ENCODE measurements at regions not wholly inside any gene's neighbourhood (a gene's known extent, or its start where the extent isn't known, plus 50 kb on each side); places are given as distances from the start of the nearest gene placed in this dataset.

DNA sequence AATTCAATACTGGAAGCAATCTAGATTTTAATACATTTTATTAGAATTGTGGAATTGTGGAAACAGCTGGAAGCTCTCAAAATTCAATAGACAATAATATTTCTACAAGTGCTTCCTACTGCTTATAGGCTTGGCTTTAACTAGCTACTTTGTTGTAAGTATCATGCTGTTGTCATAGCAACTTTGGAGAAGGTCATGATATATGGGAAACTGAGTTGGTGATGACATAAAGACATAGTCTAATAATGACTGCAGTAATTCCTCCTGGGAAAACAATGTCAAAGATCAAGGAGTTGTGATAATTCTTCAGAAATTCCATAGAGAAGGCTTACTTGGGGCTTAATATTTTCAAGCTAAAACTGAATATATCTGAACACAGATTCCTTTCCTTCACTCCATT, 266.6 kb downstream of the KIF21A start:
- Histone ChIP-seq H3K4me1 (ENCODE audit: low read length) (peaks cover 11% of the 10 kb centered on the region), H3K4me2 (ENCODE audit: low read length) (no peak overlapping the region), H3K36me3 (replicated peaks; ENCODE audit: low read depth, low read length) (no peaks in the 10 kb centered on the region), H2AFZ (ENCODE audit: low read depth, low read length) (no peak overlapping the region), H3K9me3 (ENCODE audit: insufficient read depth, low read length) (no peaks in the 10 kb centered on the region), H4K20me1 (ENCODE audit: insufficient read depth, low read length) (no peaks in the 10 kb centered on the region), H3K27ac (ENCODE audit: low read length) (no peak overlapping the region), H3K4me3 (ENCODE audit: low read length) (no peak overlapping the region), H3K9ac (ENCODE audit: low read length) (no peak overlapping the region), H3K27me3 (ENCODE audit: low read depth, low read length) (no peaks in the 10 kb centered on the region), H3K79me2 (ENCODE audit: low read length) (no peaks in the 10 kb centered on the region)
- no peak for TF ChIP-seq EZH2phosphoT487 (IDR thresholded peaks at IDR 0.05; ENCODE audit: low read depth)
- TF ChIP-seq, protein P1, sequence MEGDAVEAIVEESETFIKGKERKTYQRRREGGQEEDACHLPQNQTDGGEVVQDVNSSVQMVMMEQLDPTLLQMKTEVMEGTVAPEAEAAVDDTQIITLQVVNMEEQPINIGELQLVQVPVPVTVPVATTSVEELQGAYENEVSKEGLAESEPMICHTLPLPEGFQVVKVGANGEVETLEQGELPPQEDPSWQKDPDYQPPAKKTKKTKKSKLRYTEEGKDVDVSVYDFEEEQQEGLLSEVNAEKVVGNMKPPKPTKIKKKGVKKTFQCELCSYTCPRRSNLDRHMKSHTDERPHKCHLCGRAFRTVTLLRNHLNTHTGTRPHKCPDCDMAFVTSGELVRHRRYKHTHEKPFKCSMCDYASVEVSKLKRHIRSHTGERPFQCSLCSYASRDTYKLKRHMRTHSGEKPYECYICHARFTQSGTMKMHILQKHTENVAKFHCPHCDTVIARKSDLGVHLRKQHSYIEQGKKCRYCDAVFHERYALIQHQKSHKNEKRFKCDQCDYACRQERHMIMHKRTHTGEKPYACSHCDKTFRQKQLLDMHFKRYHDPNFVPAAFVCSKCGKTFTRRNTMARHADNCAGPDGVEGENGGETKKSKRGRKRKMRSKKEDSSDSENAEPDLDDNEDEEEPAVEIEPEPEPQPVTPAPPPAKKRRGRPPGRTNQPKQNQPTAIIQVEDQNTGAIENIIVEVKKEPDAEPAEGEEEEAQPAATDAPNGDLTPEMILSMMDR (IDR thresholded peaks at IDR 0.05; ENCODE audit: low read depth, low read length) = no peak

DNA sequence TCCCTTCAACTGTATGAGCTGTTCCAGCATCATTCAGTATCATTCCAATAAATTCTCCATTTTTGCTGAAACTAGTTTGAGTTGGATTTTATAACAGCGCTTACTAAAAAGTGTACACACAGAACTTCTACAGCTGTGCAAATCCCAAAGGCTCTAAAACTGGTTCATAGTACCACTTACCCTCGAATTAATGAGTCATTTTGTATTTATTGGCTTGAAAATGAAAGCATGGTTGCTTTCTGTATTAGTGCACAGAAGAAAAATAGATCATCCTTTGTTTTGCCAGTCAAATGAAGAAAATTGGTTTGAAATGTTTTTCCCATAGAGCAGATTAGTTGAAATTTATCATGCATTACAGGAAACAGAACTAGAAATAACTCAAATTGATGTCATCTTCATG, 268.3 kb upstream of the CPNE8 start:
- no peaks in the 10 kb centered on the region for H4K20me1 ChIP-seq (ENCODE audit: insufficient read depth, low read length)
- H3K4me3 ChIP-seq (ENCODE audit: low read length) = no peak overlapping the region
- H3K4me2 ChIP-seq (ENCODE audit: low read length) = peak overlapping the region; percentile 31
- peaks cover 11% of the 10 kb centered on the region for H3K4me1 ChIP-seq (ENCODE audit: low read length)
- H3K27me3 ChIP-seq (ENCODE audit: low read depth, low read length) = no peaks in the 10 kb centered on the region
- H2AFZ ChIP-seq (ENCODE audit: low read depth, low read length) = no peak overlapping the region
- TF ChIP-seq EZH2phosphoT487 (IDR thresholded peaks at IDR 0.05; ENCODE audit: low read depth) = no peak
- TF ChIP-seq, protein P1 (IDR thresholded peaks at IDR 0.05; ENCODE audit: low read depth, low read length) = no peak
- no peaks in the 10 kb centered on the region for H3K36me3 ChIP-seq (replicated peaks; ENCODE audit: low read depth, low read length)
- H3K9ac ChIP-seq (ENCODE audit: low read length) = no peak overlapping the region
- no peak overlapping the region for H3K27ac ChIP-seq (ENCODE audit: low read length)
- H3K79me2 ChIP-seq (ENCODE audit: low read length) = no peaks in the 10 kb centered on the region
- no peaks in the 10 kb centered on the region for H3K9me3 ChIP-seq (ENCODE audit: insufficient read depth, low read length)

DNA sequence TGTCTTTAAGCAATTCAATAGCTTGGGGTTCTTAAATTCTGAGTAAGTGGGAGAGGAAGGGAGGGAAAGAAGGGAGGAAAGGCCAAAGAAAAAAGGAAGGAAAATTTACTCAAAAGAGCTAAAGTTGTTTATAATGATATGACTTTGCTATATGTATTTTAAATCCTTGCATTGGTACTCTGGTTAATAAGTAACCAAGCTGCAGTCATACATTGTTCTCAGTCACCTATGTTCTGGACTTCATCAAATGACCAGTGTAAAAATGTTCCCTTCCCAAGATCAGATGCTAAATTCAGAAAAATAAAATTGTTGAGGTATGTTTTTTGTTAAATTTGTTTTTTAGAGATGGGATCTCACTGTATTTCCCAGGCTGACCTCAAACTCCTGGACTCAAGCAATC, 259.9 kb upstream of the CPNE8 start:
- no peaks in the 10 kb centered on the region for H3K79me2 ChIP-seq (ENCODE audit: low read length)
- H2AFZ ChIP-seq (ENCODE audit: low read depth, low read length) = no peak overlapping the region
- H3K9ac ChIP-seq (ENCODE audit: low read length) = no peak overlapping the region
- no peak overlapping the region for H3K4me2 ChIP-seq (ENCODE audit: low read length)
- TF ChIP-seq EZH2phosphoT487 (IDR thresholded peaks at IDR 0.05; ENCODE audit: low read depth) = no peak
- TF ChIP-seq, protein P1 (IDR thresholded peaks at IDR 0.05; ENCODE audit: low read depth, low read length) = no peak
- H3K4me3 ChIP-seq (ENCODE audit: low read length) = no peak overlapping the region
- no peaks in the 10 kb centered on the region for H3K9me3 ChIP-seq (ENCODE audit: insufficient read depth, low read length)
- H3K4me1 ChIP-seq (ENCODE audit: low read length) = no peaks in the 10 kb centered on the region
- H3K27me3 ChIP-seq (ENCODE audit: low read depth, low read length) = no peaks in the 10 kb centered on the region
- no peaks in the 10 kb centered on the region for H3K36me3 ChIP-seq (replicated peaks; ENCODE audit: low read depth, low read length)
- H4K20me1 ChIP-seq (ENCODE audit: insufficient read depth, low read length) = no peaks in the 10 kb centered on the region
- H3K27ac ChIP-seq (ENCODE audit: low read length) = no peak overlapping the region

DNA sequence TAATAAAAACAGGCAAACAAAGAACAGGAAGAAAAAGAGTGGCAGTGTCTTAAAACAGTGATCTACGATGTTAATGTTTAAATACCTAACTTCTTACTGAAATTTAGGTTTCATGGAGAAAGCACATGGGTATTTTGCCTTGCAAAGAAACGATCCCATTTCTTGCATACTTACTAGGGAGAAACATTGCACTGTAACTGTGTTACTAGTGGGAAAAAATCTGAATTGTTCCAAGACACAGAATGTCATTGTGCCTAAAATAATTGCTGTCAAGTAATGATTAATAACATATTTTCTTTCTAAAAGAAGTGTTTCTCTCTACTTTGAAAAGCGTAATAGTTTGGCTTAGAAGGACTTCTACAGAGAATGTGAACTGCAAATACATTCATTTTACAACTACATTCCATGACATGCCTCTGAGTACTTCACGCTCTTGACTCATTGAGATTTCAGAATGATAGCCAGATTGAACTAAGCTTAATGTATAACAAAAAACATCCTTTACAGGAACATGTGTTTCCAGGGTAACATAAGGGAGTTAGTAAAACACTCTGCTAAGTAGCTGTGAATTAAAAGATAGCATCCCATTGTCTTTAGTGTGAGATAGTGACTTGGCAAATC, 256.2 kb upstream of the CPNE8 start:
- no peaks in the 10 kb centered on the region for H3K4me1 ChIP-seq (ENCODE audit: low read length)
- H3K9ac ChIP-seq (ENCODE audit: low read length) = no peak overlapping the region
- H3K27me3 ChIP-seq (ENCODE audit: low read depth, low read length) = no peaks in the 10 kb centered on the region
- H3K4me2 ChIP-seq (ENCODE audit: low read length) = no peak overlapping the region
- no peak overlapping the region for H3K27ac ChIP-seq (ENCODE audit: low read length)
- TF ChIP-seq, protein P1 (IDR thresholded peaks at IDR 0.05; ENCODE audit: low read depth, low read length) = no peak
- TF ChIP-seq EZH2phosphoT487 (IDR thresholded peaks at IDR 0.05; ENCODE audit: low read depth) = no peak
- H2AFZ ChIP-seq (ENCODE audit: low read depth, low read length) = no peak overlapping the region
- no peaks in the 10 kb centered on the region for H3K79me2 ChIP-seq (ENCODE audit: low read length)
- H3K4me3 ChIP-seq (ENCODE audit: low read length) = no peak overlapping the region
- H3K9me3 ChIP-seq (ENCODE audit: insufficient read depth, low read length) = no peaks in the 10 kb centered on the region
- no peaks in the 10 kb centered on the region for H4K20me1 ChIP-seq (ENCODE audit: insufficient read depth, low read length)
- no peaks in the 10 kb centered on the region for H3K36me3 ChIP-seq (replicated peaks; ENCODE audit: low read depth, low read length)

Measured in OCI-LY3 (cell line).